Activated CD8-positive, alpha-beta memory T cell treated with anti-CD3 and anti-CD28 coated beads, Interleukin-2, amount 50 U/mL, for 4 hours (primary cell): ENCODE measurements at regions not wholly inside any gene's neighbourhood (a gene's known extent, or its start where the extent isn't known, plus 50 kb on each side); places are given as distances from the start of the nearest gene placed in this dataset.

ENCODE experiments used
- DNase-seq: peaks from one replicate; pipeline ENCODE4 v3.0.0-alpha.2; 2020

GRCh38 chr6:19479551-19479950 is 357.6 kb upstream of the ID4 start:
- no peak for DNase-seq

- DNase-seq: no peak
Measured at GRCh38 chr6:19492636-19493405, 344.3 kb upstream of the ID4 start.

DNA sequence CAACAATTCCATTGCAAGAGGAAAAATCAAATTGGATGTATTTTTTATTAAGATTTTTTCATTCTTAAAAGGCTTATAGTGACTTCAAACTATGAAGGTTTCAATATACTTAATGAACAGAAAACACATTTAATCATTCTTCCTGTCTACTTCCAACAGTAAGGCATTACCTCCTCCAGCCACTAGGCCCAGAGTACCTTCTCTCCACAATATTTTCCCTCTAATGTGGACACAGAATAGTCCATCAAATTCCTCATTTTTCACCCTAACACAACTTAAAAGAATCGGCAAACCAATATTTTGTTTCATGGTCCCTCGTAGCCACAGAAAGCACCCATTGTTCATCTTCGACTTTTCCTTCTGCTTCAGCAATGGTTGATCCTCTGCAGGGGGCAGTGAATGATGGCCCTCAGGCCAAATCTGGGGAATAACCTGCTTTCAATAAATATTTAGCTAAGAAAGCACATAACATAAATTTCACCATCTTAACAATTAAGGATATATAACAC is 335.4 kb upstream of the ID4 start:
- DNase-seq: no peak

DNA sequence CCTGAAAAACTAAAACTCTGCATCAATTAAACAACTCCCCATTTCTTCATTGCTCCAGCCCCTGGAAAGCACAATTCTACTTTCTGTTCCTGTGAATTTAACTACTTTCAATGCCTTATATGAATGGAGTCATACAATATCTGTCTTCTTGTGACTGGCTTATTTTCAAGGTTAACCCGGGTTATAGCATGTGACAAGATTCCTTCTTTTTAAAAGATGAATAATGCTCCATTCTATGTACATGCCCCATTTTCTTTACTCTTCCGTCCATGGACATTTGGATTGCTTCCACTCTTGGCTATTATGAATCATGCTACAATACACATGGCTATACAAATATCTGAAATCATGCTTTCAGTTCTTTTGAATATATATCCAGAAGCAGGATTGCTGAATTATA is 334.9 kb upstream of the ID4 start:
- DNase-seq: no peak

DNA sequence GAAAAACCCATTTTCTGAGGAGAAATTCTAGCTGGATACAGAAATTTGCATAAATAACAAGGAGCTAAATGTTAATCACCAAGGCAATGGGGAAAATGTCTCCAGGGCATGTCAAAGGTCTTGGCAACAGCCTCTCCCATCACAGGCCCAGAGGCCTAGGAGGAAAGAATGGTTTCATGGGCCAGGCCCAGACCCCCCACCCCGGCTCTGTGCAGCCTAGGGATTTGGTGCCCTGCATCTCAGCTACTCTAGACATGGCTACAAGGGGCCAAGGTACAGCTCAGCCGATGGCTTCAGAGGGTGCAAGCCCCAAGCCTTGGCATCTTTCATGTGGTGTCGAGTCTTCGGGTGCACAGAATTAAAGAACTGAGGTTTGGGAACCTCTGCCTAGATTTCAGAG is 321.2 kb upstream of the ID4 start:
- DNase-seq: no peak

GRCh38 chr6:19519941-19520340 is 317.2 kb upstream of the ID4 start:
- DNase-seq: no peak

GRCh38 chr6:19524366-19525186 is 312.6 kb upstream of the ID4 start:
- no peak for DNase-seq

- no peak for DNase-seq
Measured at GRCh38 chr6:19525673-19526072, 311.5 kb upstream of the ID4 start.

DNA sequence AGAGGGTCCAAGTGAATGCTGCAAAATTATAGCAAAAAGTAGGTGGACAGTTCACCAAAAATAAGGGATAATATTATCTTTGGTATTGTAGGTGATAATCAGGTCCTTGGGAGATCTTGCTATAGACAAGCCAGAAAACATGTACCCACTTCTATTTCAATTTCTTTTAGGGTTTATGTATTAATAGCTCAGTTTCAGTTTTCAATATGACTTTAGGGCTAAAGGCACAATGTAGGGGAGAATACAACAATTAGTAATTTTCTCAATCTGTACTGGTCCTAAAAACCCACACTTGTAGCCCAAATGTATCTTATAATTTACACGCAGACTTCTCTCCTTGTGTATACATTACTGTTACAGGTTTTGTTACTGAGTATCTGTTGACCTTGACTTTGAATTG is 307.0 kb upstream of the ID4 start:
- no peak for DNase-seq

- no peak for DNase-seq
Measured at GRCh38 chr6:19535351-19535750, 301.8 kb upstream of the ID4 start.

DNA sequence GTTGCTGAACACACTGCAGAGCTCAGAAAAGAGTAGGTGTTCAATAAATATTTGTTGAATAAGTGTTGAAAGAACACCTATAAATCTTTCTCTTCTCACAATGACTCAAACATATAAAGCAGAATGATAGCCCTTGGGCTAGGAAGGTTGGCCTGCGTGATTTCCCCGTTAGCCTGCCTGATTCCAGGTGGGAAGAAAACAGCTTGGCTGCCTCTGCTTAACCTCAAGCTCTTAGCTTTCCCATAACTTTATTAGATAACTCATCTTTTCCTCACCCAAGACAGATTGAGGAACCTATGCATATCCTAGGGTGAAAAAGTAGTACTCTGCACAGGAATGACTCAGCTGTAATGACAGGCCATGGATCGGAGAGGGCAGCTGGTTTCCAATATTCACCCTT is 300.3 kb upstream of the ID4 start:
- DNase-seq: no peak

- no peak for DNase-seq
Measured at GRCh38 chr6:19538096-19538495, 299.1 kb upstream of the ID4 start.

DNA sequence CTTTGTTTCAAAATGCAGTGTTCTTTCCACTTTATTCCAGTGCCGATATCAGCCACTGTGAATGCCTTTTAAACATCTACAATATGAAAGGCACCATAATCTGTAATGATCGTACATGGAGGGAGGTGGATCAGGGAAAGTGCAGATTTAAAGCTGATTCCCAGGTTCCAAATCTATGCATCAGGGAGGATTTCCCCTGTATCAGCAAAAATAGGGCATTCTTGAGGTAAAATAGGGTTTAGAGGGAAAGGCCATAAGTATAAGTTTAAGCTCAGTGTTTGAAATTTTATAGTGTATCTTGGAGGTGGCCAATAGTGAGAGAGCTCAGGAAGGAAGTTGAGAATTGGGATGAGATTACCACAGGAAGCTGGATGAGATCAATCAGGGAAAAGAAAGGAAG is 289.7 kb upstream of the ID4 start:
- no peak for DNase-seq

DNA sequence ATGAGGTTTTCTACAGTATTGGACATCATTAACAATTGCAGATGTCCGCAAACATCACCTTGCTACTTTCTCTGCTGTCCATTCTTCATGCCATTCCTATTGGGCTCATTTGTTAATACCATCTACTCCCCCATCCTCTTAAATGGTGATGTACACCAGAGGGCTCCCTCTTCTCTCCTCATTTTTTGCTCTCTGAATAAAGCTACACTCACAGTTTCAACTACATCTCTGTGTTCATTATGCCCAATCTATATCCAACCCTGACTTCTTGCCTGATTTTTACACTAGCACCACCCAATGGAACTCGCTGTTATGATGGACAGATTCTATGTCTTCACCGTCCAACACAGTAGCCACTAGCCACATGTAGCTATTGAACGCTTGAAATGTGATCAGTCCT is 288.1 kb upstream of the ID4 start:
- no peak for DNase-seq

- no peak for DNase-seq
Measured at GRCh38 chr6:19550380-19550779, 286.8 kb upstream of the ID4 start.

DNA sequence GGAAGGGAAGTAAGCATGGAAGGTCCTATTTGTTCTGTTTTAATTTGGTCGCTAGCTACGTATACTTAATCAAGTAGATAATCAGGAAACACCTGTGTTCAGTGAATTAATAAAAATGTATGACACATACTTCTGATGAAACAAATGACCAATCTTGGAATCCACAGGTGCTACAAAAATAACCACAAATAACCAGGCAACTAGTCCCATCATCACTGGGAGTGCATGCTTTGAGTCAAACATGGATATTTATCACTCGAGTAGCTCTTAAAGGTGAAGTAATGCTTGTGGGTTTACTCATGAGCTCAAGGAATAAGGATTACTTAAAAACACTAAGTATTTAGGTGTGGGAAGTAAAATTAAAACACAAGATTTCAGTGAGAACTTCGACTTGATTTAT is 285.6 kb upstream of the ID4 start:
- DNase-seq: no peak

GRCh38 chr6:19552076-19552475 is 285.1 kb upstream of the ID4 start:
- no peak for DNase-seq

GRCh38 chr6:19552588-19552987 is 284.6 kb upstream of the ID4 start:
- DNase-seq: no peak

- no peak for DNase-seq
Measured at GRCh38 chr6:19554356-19555225, 282.6 kb upstream of the ID4 start.

DNA sequence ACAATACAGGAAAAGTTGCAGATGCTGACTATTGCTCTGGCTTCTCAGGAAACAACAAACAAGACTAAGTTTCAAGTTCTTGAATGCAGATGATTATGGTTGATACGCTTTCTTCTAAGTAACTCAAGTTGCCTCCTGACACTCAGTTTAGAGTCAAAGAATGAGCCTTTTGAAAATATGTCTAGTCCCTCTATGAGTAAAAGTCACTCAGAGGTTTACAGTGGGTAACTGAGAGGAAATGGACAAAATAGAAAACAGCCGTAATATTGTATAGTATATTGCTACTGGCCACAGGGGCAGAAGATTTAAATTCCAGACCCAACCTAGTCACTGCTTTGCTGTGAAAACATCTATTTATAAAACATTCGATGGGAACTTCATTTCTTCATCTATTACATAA is 280.0 kb upstream of the ID4 start:
- DNase-seq: no peak

DNA sequence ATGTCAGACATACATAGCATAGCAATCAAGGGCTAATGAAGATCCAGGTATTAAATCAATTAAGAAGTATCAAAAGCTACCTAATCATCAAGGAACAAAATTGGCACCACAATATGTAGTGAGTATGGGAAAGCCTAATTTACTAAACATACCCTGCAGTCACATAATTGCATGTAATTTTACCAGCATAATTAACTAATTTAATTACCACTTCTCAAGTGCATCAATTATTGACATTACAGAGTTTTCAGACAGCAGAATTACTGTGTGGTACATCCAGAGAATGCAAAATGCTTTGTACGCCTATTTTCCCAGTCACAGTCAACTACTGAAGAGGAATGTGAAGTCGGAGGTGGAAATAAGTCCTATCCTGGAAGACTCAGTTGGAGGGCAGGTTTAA is 279.0 kb upstream of the ID4 start:
- no peak for DNase-seq

DNA sequence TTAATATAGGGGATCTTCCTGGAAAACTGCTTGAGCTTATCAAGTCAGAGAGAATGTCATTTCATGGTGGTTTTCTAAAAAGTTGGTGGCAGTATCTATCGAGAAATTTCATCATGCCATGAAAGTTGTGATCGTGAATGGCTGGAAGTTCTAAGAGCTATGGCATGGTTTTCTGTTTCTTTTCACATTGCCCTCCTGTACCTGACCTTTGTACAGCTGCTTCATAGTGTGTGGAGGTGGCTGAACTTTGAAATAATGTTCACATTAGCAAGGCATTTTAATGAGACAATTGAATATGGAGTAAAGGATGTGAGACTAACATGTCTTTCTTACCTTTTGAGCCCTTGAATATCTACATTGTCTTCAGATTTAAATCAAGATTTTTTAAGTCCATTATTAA is 278.2 kb upstream of the ID4 start:
- DNase-seq: no peak

- no peak for DNase-seq
Measured at GRCh38 chr6:19562468-19562867, 274.7 kb upstream of the ID4 start.
